ENCODE measurements at regions not wholly inside any gene's neighbourhood (a gene's known extent, or its start where the extent isn't known, plus 50 kb on each side); places are given as distances from the start of the nearest gene placed in this dataset.

- in situ Hi-C loops (cut with HindIII; ENCODE audit: low sequenced_read_pairs), result no loop called here
These were observed 213.7 kb downstream of the TEX29 start for GRCh38 chr13:111533900-111534683.

- in situ Hi-C loops (cut with HindIII; ENCODE audit: low sequenced_read_pairs), result no loop called here
These were observed 214.5 kb downstream of the TEX29 start for GRCh38 chr13:111534751-111535522.

GRCh38 chr13:111535523-111535811 lies 215.0 kb downstream of the TEX29 start:
- in situ Hi-C loops (cut with HindIII; ENCODE audit: low sequenced_read_pairs), result no loop called here

DNA sequence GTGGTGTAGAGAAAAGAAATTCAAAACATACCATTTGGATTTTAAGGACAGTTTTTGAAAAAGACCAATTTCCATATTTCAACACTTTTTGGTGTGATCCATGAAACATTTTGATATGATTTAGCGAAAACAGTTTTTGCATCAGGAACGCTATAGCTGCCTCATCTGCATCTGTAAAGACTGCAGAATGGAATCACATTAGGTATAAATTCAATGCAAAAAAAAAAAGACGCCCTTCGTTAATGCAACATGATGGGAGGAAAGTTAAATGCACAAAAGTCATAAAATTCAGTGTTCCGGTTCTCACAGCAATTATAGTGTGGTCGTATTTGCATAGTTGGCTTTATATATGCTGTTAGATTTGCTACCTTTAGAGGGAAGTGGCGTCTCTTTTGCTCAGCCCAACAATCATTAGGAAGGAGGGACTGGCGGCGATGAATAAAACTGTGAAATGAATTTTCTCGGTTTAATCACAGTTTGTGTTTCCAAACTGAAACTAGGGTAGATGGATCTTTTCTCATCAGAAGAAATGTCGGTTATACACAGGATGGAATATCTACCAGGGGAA lies 215.7 kb downstream of the TEX29 start:
- in situ Hi-C loops (cut with HindIII; ENCODE audit: low sequenced_read_pairs), result no loop called here

DNA sequence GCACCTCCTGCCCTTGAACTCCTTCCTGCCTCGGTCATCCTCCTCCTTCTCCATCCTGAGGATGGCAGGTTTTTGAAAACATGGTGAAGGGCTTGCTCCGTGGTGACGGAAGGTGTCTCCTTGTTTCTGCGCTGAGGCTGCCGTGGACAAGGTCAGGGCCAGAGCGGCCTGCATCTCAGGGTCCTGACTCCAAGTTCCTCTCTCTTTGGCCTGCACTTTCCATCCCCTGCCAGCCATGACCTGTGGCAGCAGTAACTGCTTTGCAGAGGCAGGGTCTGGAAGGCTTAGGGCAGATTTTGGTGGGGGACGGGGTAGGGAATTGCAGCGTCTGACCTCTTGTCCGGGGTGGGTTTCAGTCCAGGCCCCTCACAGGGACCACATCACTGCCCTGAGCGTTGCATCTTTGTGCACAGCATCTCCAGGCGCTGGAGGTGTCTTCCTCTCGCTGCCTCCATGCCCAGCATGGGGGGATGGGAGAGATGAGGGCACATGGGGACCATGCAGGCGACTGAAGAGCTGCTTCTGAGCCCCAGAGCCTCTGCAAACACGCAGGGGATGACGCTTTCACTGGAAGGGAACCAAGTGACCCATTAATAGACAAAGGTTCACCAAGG lies 216.8 kb downstream of the TEX29 start:
- in situ Hi-C loops (cut with HindIII; ENCODE audit: low sequenced_read_pairs), result no loop called here

GRCh38 chr13:111537843-111538499 lies 217.5 kb downstream of the TEX29 start:
- in situ Hi-C loops (cut with HindIII; ENCODE audit: low sequenced_read_pairs), result no loop called here

GRCh38 chr13:111539252-111539651 lies 218.8 kb downstream of the TEX29 start:
- in situ Hi-C loops (cut with HindIII; ENCODE audit: low sequenced_read_pairs), result no loop called here

DNA sequence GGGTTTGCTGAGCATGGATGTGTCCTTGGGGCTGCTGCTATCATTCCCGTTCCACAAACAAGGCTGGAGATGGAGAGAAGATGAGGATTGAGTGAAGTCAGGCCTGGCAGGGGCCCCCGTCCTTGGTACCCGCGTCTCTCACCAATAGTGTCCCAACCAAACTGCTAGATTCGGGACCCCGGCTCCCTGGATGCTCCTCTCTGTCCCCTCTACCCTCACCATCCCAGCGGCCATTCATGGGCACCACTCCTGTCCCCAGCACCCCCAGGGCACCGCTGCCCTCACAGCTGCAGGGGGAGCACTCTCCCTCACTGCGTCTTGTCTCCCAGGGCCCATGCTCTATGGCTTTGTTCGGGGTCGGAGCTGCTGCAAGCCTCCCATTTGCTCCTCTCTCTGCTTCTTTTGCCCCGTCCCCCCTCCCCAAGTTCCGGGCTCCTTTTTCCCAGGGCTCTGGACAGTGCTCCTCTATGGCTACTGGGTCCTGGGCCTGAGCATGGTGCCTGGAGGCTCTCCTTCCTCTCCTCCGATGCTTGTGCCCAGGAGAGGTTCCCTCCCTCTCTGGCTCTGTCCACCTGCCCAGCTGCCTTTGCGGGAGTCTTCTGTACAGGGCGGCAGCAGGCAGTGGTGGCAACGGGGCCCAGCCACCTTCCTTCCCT lies 219.5 kb downstream of the TEX29 start:
- in situ Hi-C loops (cut with HindIII; ENCODE audit: low sequenced_read_pairs), result loop anchor here (5.0 kb wide), 1 partner anchor 42 kb away; no protein-coding TSS in a partner anchor

- in situ Hi-C loops (cut with HindIII; ENCODE audit: low sequenced_read_pairs), result loop anchor here (5.0 kb wide), 1 partner anchor 42 kb away; no protein-coding TSS in a partner anchor
These were observed 220.0 kb downstream of the TEX29 start for GRCh38 chr13:111540486-111540885.

DNA sequence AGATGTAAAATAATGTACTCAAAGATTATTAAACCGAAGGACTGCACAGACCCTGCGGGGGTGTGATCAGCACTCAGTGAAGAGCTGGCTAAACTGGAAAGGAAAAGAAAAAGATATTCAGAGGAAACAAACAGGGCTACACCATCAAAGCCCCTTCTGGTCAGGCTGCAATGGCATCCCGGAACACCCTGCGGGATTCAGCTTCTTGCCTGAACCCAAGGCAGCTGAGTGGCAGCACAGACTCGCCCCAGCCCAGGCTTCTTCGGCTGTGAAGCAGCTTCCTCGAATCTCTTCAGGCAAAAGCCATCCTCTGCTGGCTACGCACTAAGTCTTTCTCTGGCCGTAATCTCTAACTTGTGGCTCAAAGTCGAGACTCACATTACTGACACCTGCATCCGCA lies 220.9 kb downstream of the TEX29 start:
- in situ Hi-C loops (cut with HindIII; ENCODE audit: low sequenced_read_pairs), result loop anchor here (5.0 kb wide), 1 partner anchor 41 kb away; no protein-coding TSS in a partner anchor

DNA sequence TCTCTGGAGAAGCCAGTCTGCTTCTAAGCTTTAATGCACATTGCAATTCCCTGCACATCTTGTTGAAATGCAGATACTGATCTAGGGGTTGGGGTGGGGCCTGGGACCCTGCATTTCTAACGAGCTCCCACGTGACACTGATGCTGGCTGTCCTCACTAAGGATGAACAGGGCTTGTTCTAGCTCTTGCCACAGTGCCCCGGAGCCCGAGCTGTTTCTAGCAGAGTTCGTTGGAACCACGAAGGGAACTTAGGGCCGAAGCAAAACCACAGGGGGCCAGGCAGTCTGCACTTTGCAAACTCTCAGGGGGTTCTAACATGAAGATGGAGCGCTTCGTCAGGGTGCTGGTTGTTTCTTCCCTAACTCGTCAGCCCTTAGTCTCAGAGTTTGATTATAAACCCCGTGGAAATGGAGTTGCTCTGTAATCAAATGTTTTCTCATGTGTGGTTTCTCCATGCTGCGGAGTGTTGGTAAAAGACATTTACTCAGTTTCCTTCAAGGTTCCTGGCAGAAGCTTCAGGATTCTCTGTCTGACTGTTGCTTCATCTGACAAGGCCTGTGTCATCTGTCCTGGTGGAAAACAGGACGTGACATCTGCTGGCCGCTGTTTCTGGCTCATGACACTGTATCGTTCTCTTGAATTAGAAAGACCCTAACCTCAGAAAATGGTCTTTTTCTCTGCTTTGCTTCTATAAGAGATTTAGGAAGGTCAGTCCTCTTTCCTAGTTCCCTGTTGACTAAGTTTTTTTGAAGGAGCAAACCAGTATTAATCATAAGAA lies 221.5 kb downstream of the TEX29 start:
- in situ Hi-C loops (cut with HindIII; ENCODE audit: low sequenced_read_pairs), result loop anchor here (5.0 kb wide), 1 partner anchor 40 kb away; no protein-coding TSS in a partner anchor

DNA sequence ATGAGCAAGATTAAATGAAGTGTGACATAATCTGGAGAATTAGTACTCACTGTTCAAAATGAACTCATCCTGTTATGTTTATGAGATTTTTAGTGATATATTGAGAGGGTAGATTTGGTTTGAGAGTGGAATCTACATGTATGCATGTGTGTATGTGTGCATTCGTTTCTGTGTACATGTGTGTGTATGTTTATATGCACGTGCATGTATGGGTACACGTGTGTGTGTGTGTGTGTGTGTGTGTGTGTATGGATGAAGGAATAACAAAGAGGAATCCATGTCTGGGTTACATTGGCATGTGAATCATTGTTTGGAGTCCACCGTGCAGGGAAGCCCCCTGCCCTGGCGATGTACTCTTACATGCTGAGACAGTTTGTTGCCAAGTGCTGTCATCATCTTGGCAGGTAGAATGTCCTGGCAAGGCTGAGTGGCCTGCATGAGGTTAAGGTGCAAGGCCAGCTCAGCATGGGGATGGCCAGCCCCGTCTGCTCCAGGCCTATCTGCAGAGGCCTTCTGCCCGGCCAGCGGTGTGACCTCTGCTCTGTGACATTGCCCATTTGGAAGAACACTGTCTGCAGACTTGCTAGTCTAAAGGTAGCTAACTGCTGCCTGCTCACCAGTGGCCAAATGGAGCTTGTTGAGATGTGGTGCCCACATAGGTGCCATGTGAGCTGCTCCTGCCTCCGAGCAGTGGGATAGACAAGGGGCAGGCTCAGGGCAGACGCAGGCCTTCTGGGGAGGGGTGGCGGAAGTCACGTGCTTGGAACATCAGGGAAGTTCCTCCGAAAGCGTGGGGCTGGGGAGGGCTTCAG lies 222.3 kb downstream of the TEX29 start:
- in situ Hi-C loops (cut with HindIII; ENCODE audit: low sequenced_read_pairs), result loop anchor here (5.0 kb wide), 1 partner anchor 40 kb away; no protein-coding TSS in a partner anchor

DNA sequence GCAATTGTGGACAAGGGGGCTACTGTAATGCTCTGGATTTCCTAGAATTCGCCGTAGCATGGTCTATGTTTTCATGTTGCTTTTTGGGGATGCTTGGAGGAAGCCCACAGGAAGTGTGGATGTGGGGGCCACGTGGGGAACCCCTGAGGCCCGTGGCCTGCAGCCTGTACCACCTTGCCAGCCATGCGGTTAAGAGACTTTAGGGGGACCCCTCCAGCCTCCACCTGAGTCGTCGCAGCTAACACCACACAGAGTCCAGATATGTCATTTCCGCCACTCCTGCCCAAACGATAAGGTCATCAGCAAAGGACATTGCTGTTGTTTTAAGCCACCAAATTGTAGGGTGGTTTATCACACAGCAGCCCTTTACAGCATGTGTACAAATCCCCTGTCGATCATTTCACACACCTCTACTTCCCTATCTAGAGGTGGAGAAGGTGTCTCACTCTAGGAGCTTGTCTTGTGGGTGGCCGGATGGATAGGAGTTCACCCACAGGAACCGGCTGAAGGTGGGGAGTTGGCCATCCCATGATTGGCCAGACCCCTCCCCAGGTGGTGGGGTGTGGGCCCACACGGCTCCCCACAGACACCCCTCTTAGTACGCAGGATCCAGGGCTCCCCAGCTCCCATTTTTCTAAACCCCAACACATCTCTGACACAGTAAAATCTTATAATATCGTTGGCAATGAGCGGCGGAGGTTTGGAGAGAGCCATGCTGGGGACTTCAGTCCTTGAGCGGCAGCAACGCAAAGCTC lies 226.7 kb downstream of the TEX29 start:
- in situ Hi-C loops (cut with HindIII; ENCODE audit: low sequenced_read_pairs), result no loop called here

GRCh38 chr13:111547726-111548273 lies 227.4 kb downstream of the TEX29 start:
- in situ Hi-C loops (cut with HindIII; ENCODE audit: low sequenced_read_pairs), result no loop called here

DNA sequence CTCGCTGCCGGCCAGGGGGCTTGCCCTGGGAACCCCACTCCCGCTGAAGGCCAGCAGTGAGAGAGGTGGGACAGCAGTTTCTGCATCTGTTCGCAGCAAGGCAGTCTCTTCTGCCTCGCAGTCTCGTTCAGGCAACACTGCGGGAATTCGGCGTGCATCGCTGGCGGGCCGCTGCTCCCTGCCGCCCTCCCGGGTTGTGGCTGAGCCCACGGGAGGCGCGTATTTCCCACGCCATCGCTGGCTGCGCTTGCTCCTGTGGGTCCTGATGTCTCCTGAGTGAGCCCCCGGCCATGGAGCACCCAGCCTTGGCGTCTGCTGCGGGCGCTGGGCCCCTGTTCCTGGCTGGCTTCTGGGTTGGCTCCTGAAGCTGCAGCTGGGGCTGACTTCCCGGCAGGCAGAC lies 227.9 kb downstream of the TEX29 start:
- in situ Hi-C loops (cut with HindIII; ENCODE audit: low sequenced_read_pairs), result no loop called here

DNA sequence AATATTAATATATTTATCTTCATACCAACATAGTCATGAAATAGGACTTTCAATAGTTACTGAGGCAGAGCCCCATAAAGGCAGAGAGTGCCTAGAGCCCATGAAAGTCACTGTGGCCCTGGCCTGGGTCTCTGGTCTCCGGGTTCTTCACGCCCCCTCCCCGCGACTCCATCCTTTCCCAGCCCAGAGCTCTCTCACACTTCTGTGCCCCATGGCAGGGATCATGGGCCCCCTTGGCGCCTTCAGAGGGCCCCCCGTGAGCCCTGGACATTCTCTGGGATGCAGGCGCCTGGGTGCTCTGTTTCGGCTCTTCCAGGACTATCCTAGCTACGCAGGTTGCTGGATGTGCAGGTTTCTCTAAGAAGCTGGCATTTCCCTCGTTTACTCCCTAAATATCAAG lies 228.4 kb downstream of the TEX29 start:
- in situ Hi-C loops (cut with HindIII; ENCODE audit: low sequenced_read_pairs), result no loop called here

DNA sequence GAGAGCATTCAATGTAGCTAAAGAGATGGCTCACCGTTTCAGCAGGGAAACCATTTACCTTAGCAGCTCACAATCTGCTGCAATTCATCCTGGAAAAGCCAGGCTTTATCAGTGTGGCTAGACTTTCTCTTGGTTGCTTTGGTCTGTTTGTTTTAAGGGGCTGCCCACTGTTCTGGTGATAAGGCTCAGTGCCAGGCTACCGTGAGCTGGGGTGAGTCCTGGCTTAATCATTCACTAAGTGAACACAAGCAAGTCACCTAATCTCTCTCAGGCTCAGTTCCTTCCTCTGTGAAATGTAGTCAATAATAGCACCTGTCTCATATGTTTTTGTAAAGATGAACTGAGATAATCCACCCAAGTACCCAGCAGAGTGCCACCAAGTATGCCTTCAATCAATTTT lies 229.0 kb downstream of the TEX29 start:
- in situ Hi-C loops (cut with HindIII; ENCODE audit: low sequenced_read_pairs), result no loop called here

DNA sequence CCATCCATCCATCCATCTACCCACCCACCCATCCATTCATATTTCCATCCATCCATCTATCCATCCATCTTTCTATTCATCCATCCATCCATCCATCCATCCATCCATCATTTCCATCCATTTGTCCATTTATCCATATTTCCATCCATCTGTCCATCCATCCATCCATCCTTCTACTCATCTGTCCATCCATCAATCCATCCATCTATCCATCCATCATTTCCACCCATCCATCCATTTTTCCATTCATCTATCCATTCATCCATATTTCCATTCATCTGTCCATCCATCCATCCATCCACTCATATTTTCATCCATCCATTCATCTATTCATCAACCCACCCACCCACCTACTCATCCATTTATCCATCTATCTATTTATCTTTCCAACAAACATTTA lies 229.6 kb downstream of the TEX29 start:
- in situ Hi-C loops (cut with HindIII; ENCODE audit: low sequenced_read_pairs), result no loop called here
